GM18526 (cell line): ENCODE measurements at regions not wholly inside any gene's neighbourhood (a gene's known extent, or its start where the extent isn't known, plus 50 kb on each side); places are given as distances from the start of the nearest gene placed in this dataset.

Experiments
- POLR2A ChIP-seq: IDR thresholded peaks from 3 replicates; pipeline ENCODE4 v1.6.1; 2011; ENCODE audit not compliant: insufficient read length; ENCODE audit errors: extremely low read depth

GRCh38 chr17:77782201-77782600, 176.3 kb upstream of the TNRC6C start:
- no peak for TF ChIP-seq POLR2A

GRCh38 chr17:77782611-77783010, 175.9 kb upstream of the TNRC6C start:
- TF ChIP-seq POLR2A: no peak

DNA sequence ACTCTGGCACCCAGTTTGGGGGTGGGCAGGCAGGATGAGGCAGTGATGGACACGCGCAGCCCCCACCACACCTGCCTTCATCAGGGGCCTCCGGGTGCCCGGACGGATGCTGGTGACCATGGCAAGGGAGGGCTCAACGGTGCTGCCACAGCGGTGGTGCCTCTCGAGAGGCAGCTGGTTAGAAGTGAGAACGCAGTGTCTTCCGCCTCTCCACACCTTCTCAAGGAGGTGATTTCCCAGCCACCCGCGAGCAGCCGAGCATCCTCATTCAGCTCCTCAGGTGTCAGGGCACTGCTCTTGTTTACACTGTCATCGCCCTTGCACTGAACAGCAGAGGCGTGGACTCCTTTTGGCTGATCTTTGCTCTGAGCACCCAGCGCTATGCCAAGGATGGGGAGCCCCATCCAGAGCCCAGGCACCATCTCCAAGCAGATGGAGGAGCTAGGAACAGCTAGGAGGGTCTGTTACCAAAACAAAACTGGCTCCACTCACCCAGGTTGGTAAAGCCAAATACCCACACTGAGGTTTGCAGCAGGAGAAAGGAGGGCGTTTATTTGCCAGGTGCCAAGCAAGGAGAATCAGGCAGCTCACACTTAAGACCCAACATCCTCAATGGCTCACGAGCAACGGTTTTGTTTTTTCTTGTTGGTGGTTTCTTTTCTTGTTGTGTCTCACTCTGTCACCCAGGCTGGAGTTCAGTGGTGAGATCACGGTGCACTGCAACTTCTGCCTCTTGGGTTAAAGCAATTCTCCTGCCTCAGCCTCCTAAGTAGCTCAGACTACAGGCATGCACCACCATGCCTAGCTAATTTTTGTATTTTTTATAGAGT, 174.3 kb upstream of the TNRC6C start:
- no peak for TF ChIP-seq POLR2A

DNA sequence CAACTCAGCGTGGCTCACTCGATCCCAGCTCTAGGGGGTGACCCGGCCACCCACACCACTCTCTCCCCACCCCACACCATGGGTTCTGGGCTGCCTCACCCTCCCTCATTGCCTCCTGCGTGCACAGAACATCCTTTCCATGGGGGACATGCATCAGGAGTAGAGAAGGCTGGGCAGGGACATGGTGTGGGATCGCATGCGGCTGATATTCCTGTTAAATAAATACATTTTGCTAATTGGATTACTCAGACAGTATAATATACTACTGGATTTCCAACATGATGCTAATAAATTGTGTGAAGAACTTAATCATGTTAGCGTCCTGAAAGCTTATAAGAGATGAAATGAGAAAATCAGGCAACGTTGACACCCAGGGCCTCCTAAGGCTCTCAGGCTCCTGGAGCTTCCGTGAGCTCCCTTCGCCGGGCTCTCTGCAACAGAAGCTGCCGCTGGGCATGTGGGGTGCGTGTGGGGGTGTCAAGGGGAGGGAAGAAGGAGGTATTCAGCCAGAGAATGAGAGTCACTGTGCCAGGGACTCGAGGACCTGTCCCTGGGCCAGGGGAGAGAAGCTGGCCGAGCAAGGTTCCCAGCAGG, 173.1 kb upstream of the TNRC6C start:
- TF ChIP-seq POLR2A: no peak

DNA sequence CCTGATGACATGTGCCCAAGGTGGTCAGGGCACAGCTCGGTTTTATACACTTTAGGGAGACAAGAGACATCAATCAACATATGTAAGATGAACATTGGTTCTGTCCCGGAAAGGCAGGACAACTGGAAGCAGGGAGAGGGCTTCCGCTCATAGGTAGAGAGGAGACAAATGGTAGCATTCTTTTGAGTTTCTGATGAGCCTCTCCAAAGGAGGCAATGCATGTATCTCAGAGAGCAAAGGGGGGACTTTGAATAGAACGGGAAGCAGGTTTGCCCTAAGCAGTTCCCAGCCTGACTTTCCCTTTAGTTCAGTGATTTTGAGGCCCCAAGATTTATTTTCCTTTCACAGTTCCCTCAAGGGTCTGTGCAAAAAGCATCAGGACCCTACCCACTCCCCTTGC, 172.4 kb upstream of the TNRC6C start:
- TF ChIP-seq POLR2A: no peak

DNA sequence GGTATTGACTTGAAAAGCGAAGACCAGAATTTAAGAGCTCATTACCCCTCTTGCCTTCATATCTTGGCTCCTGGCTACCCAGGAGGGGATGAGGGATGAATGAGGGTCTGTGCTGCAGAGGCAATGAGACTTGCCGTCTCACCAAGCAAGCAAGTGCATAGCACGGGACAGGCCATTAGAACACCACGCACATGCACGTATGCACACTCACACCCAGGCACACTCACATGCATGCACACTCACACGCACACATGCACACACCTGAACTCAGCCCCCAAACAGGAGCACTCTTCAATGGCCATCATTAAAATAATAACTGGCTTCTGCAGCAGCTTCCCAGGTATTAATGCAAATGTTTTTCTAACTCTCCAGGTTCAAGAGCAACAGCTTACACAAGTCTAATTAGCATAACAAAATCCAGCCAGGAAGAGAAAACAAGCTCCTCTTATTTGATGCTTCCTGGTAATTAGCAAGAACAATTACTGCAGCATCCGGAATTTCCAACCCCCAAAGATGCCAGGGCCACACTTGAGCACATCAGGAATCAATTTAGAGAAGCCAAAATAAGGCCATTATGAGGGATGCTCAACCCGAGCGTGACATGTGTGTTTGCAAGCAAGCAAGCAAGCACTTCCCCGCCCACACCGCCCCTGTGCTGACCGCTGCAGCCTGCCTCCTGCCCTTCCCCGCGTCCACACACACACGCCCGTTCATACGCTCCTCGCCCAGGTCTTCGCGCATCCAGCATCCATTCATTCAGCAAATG, 171.6 kb upstream of the TNRC6C start:
- TF ChIP-seq POLR2A: no peak

DNA sequence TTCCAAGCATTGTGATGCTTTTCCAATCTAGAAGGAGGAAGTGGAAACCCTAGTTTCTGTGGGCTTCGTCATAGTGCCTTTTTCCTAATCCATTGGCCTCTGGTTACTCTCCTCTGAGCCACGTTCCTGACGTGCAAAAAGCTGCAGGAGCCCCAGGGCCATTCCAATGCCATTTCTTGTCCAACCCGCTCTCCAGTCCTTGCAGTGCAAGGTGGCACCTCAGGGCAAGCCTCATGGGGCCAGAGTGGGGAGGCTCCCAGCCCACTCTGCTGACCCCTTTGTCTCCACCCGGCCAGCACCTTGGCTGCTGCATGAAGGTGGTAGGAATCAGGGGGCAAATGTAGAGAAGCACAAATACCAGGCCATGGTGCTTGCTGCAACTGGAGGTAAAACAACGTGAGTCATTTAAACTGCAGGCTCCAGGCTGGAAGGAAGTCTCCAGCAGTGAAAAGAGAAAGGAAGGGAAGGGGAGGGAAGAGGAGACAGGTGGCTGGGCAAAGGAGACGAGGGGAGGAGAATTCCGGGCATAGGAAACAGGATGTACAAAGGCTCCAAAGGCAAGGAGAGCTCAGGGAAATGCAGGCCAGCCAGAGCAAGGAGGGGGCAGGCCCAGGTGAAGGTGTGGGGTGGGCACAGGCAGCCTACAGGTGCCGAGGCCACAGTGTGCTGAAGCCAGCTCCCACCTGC, 168.2 kb upstream of the TNRC6C start:
- TF ChIP-seq POLR2A: no peak

- no peak for TF ChIP-seq POLR2A
Observed at GRCh38 chr17:77792626-77793025, 165.9 kb upstream of the TNRC6C start.

GRCh38 chr17:77793146-77793970, 165.1 kb upstream of the TNRC6C start:
- no peak for TF ChIP-seq POLR2A

DNA sequence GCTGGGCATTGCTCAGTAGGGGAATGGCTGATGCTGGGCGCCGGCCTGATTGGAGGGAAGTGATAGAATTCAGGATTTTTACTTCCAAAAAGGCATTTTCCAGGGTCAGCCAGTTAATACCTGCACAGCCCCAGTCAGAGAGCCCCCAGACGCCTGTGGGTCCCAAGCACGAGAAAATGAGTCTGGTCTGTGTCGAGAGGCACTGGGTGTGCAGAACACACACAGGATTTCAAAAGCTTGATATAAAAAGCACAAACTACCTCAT, 164.6 kb upstream of the TNRC6C start:
- TF ChIP-seq POLR2A: no peak

GRCh38 chr17:77794846-77795245, 163.7 kb upstream of the TNRC6C start:
- no peak for TF ChIP-seq POLR2A

DNA sequence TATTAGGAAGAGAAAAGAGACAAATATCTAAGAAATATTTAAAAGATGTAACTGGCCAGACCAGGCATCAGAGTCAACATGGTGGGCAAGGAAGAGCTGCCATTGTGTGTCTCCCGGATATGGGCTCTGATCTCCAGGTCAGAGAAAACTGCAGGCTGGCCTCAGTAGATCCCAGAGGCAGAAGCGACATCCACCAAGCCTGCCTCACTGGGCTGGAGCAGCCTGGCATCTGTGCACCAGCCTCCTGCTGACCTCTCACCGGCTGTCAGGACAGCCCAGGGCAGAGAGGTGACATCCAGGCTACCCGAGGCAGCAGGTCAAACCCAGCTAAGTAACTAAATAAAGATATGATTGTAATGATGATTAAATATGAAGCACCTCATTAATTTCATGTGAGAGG, 162.8 kb upstream of the TNRC6C start:
- no peak for TF ChIP-seq POLR2A

DNA sequence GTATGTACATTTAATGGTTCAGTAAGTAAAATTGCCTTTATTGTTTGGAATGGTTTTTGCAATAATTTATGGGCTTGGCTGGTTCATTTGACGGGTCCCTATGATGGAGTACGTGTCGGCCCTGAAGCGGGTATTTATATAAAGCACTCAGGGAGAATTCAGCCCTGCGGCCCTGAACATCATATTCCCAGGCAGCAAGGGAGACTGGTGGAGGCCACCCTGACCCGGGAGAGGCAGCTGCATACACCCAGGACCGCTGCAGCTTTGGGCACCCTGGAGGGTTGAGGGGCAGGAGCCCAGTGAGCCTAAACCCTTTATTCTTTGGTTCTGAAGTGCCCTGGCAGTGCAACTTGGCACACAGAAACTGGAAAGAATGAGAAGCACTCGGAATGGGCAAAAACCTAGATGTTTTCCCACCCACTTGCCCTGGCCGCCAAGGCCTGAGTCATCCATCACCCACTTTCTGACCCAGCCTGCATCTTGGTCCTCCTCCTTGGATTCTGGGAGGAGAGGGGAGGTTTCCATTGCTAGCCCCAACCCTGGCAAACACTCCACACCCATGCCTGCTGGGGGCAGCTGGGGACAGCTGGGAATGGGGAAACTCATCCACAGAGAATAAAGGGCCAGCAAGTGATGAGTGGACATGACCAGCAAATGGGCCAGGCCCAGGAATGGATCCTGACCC, 162.2 kb upstream of the TNRC6C start:
- TF ChIP-seq POLR2A: no peak

DNA sequence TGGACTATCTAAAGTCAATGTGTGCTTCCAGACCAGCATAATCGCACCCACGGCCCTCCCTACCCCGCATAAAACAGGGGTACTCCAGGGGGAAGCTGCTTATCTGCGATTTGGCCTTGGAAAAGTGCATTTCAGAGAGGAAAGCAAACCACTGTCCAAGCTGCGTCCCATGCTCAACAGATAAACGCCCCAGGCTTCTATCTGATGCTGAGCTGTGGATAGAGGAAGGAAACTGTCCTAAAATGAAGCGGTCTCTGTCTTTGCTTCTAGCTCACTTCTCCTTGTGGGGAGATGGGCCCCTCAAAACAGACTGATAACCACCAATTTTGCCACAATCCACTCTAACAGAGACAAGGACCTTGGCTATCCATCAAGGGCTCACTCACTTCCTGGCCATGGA, 160.5 kb upstream of the TNRC6C start:
- TF ChIP-seq POLR2A: no peak
